Ascending aorta (tissue), 2 donors: ENCODE measurements at regions not wholly inside any gene's neighbourhood (a gene's known extent, or its start where the extent isn't known, plus 50 kb on each side); places are given as distances from the start of the nearest gene placed in this dataset.
A peak's percentile ranks its signal among the peaks of the same experiment; 100 is the strongest.

Experiments used
- DNase-seq, 2 donors: peaks; one replicate each; pipeline ENCODE4 v3.0.0-alpha.2; 2019; ENCODE audit warnings: low spot score in 2 of 2
- H3K27ac ChIP-seq, 2 donors: fragments of 200-600 bp; sonication (generic); one replicate each; pipeline ENCODE4 v1.5.1; 2016 to 2017; ENCODE audit warnings: mild to moderate bottlenecking in 1 of 2
- H3K27me3 ChIP-seq: fragments of 200-600 bp; sonication (generic); one replicate; pipeline ENCODE4 v1.5.1; 2017
- H3K36me3 ChIP-seq, 2 donors: fragments of 200-600 bp; sonication (generic); one replicate each; pipeline ENCODE4 v1.5.1; 2016
- H3K4me1 ChIP-seq, 2 donors: fragments of 200-600 bp; sonication (generic); one replicate each; pipeline ENCODE4 v1.5.1; 2016 to 2017; ENCODE audit warnings: mild to moderate bottlenecking in 1 of 2
- H3K4me3 ChIP-seq, 2 donors: fragments of 200-600 bp; sonication (generic); one replicate each; pipeline ENCODE4 v1.5.1; 2016 to 2017; ENCODE audit warnings: mild to moderate bottlenecking in 1 of 2
- H3K9me3 ChIP-seq, 2 donors: fragments of 200-600 bp; sonication (generic); one replicate each; pipeline ENCODE4 v1.5.1; 2016
- CTCF ChIP-seq, 3 experiments: fragments of 200-600 bp in 2 of 3; fragments of 450-650 bp in 1 of 3; sonication (generic) in 2 of 3; IDR thresholded peaks; one replicate each; pipeline ENCODE4 v1.5.1; 2016 to 2019; ENCODE audit warnings: antibody characterized with exemption in 3 of 3, mild to moderate bottlenecking in 1 of 3, moderate library complexity in 1 of 3
- intact Hi-C: fragments of 100-400 bp; cut with DNase I; formaldehyde crosslinking; loops from one replicate; pipeline ENCODE4 v1.15.1; 2023

- TF ChIP-seq CTCF (IDR thresholded peaks at IDR 0.05) = no peak
- Histone ChIP-seq H3K27ac (peak overlapping the region; percentile 89 to 94), H3K4me3 (no peak overlapping the region), H3K27me3 (no peaks in the 10 kb centered on the region), H3K4me1 (peaks cover 10 to 78% of the 10 kb centered on the region in 2 donors), H3K9me3 (no peaks in the 10 kb centered on the region), H3K36me3 (no peaks in the 10 kb centered on the region)
- intact Hi-C loops = no loop called here
- DNase-seq = no peak
These were observed 183.7 kb upstream of the KLF14 start for GRCh38 chr7:130917669-130918128.

GRCh38 chr7:130918129-130919052, 184.4 kb upstream of the KLF14 start:
- intact Hi-C loops = no loop called here
- no peak for TF ChIP-seq CTCF (IDR thresholded peaks at IDR 0.05)
- peak overlapping the region; percentile 89 to 94 for H3K27ac ChIP-seq

GRCh38 chr7:130919316-130920103, 185.5 kb upstream of the KLF14 start:
- no peak for DNase-seq
- no peak for TF ChIP-seq CTCF (IDR thresholded peaks at IDR 0.05)
- Histone ChIP-seq H3K27me3 (no peaks in the 10 kb centered on the region), H3K4me3 (no peak overlapping the region), H3K4me1 (peaks cover 3 to 69% of the 10 kb centered on the region in 2 donors), H3K27ac (peak overlapping the region; percentile 89 to 94), H3K9me3 (no peaks in the 10 kb centered on the region), H3K36me3 (no peaks in the 10 kb centered on the region)
- intact Hi-C loops = loop anchor here (2.0 kb wide), 1 partner anchor 17 kb away; no protein-coding TSS in a partner anchor

More at GRCh38 chr7:130918129-130919052, 184.4 kb upstream of the KLF14 start:
- Histone ChIP-seq H3K9me3 (no peaks in the 10 kb centered on the region), H3K36me3 (no peaks in the 10 kb centered on the region), H3K4me3 (no peak overlapping the region), H3K4me1 (peaks cover 10 to 79% of the 10 kb centered on the region in 2 donors), H3K27me3 (no peaks in the 10 kb centered on the region)
- peak in 1 of 2 donors; percentile 15 for DNase-seq

- intact Hi-C loops = loop anchor here (2.0 kb wide), 1 partner anchor 17 kb away; no protein-coding TSS in a partner anchor
- no peak overlapping the region for H3K4me3 ChIP-seq
- TF ChIP-seq CTCF (IDR thresholded peaks at IDR 0.05) = no peak
- H3K27me3 ChIP-seq = no peaks in the 10 kb centered on the region
- H3K27ac ChIP-seq = peak overlapping the region; percentile 89 to 94
- DNase-seq = no peak
- peaks cover 3 to 63% of the 10 kb centered on the region in 2 donors for H3K4me1 ChIP-seq
- no peaks in the 10 kb centered on the region for H3K9me3 ChIP-seq
- H3K36me3 ChIP-seq = no peaks in the 10 kb centered on the region
These were observed 186.1 kb upstream of the KLF14 start for GRCh38 chr7:130920122-130920521.

GRCh38 chr7:130921391-130922180, 187.6 kb upstream of the KLF14 start:
- intact Hi-C loops = loop anchor here (2.0 kb wide), 1 partner anchor 19 kb away; no protein-coding TSS in a partner anchor
- peak in 1 of 2 donors; percentile 92 for DNase-seq

More at GRCh38 chr7:130921391-130922180, 187.6 kb upstream of the KLF14 start:
- Histone ChIP-seq H3K36me3 (no peaks in the 10 kb centered on the region), H3K4me3 (peak overlapping the region; percentile 31 to 56), H3K9me3 (no peaks in the 10 kb centered on the region), H3K27me3 (no peaks in the 10 kb centered on the region), H3K27ac (peak overlapping the region; percentile 89 to 94), H3K4me1 (peaks cover 0 to 50% of the 10 kb centered on the region in 2 donors)
- TF ChIP-seq CTCF (IDR thresholded peaks at IDR 0.05) = no peak
